ENCODE measurements at regions not wholly inside any gene's neighbourhood (a gene's known extent, or its start where the extent isn't known, plus 50 kb on each side); places are given as distances from the start of the nearest gene placed in this dataset.
"Not testable (repeated sequence)": the region's sequence is repeated elsewhere in the genome, so short reads cannot be mapped to it uniquely, and the experiment has no call there.

DNA sequence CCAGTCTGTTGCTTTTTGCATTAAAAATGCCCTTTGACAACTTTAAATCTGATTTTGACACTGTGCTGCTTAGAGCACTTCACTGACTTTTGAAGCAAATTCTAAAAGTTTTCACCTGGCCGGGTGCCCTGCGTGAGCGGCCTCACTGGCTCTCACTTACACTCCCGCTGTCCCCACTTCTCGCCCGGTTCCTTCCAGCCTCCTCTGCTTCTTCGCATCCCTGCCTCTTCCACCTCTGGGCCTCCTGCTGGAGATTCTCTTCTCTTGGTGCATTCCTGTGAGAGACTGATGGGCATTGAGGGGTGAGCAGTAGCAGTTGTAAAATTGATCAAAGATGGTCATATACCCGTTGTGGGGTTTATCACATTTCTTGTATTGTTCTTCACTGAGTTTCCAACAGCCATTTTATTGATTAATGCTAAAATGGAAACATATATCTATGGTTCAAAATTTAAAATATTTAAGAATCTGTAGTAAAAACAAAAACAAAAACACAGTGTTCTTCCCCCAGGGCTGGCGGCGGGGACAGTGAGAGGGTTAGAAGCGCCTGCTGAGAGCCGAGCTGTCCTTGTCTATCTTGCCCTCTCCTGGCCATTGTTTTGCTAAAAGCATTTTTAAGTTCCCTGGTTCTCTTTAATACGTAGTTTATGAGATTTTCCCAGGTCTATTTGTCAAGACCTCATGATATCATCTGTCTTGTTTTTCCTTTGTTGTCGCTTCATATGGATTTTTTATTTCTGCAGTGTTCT is 160.1 kb downstream of the GOLGA8K start:
- not testable (repeated sequence) for H3K9me3 ChIP-seq (ENCODE audit: control insufficient read depth, insufficient read depth, low read length); H3K36me3 ChIP-seq (ENCODE audit: insufficient read depth, low read length); H3K9ac ChIP-seq (ENCODE audit: low read depth, low read length); H3K4me1 ChIP-seq (ENCODE audit: insufficient read depth, low read length)

DNA sequence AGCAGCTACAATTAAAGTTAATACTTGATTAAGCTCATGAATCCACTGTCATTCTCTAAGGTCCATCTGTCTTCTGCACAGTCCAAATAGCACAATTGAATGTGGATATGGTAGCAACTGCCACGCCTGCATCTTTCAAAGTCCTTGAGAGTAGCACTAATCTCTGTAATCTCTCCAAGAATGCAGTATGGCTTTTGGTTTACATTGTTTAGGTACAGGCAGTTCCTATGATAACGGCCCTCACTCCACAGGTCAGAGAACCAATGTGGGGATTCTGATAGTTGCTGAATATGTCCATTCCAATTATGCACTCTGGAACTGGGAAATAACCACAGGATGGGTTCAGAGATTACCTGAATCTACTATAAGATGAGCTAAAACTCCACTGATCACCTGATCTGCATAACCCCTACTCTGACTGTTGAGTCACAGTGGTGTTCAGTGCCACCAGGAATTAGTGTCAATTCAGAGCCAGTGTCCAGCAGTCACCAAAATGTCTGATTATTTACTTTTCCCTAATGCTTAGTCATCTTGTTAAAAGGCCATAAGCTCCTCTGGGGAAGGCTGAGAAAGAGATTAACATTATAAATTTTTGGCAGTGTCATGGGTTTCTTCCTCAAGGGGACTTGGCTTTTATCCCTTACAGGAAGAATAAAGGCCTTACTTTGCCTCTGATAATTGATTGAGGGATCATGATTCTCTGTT is 175.5 kb downstream of the GOLGA8K start:
- not testable (repeated sequence) for H3K36me3 ChIP-seq (ENCODE audit: insufficient read depth, low read length); H3K9ac ChIP-seq (ENCODE audit: low read depth, low read length); H3K4me1 ChIP-seq (ENCODE audit: insufficient read depth, low read length)

DNA sequence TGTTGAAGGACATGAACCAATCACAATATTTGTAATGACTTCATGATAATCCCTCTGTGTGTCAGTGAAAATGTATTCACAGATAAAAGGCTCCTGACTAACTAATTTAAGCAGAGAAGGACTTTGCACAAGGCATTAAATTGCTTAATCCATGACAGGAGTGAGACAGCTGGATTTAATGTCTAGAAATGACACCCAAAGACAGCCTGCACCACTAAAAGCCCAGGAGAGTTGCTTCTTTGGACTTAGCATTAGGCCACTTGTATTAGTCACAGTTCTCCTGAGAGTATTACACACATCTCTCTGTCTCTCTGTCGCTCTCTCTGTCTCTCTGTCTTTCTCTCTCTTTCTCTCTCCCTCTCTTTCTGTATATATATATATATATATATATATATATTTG is 180.4 kb downstream of the GOLGA8K start:
- H3K4me1 ChIP-seq (ENCODE audit: insufficient read depth, low read length) = no peaks in the 10 kb centered on the region

More for the DNA sequence above, 175.5 kb downstream of the GOLGA8K start:
- not testable (repeated sequence) for H3K9me3 ChIP-seq (ENCODE audit: control insufficient read depth, insufficient read depth, low read length)

More for the DNA sequence above, 180.4 kb downstream of the GOLGA8K start:
- H3K36me3 ChIP-seq (ENCODE audit: insufficient read depth, low read length) = no peaks in the 10 kb centered on the region
- no peak overlapping the region for H3K9ac ChIP-seq (ENCODE audit: low read depth, low read length)
- H3K9me3 ChIP-seq (ENCODE audit: control insufficient read depth, insufficient read depth, low read length) = no peaks in the 10 kb centered on the region; the same call in 1 of the 2 replicates

Measured in ES-I3 (cell line).